Liver (tissue), 8 donors: ENCODE measurements at regions not wholly inside any gene's neighbourhood (a gene's known extent, or its start where the extent isn't known, plus 50 kb on each side); places are given as distances from the start of the nearest gene placed in this dataset.

Experiments
- DNase-seq: peaks from one replicate; pipeline ENCODE4 v3.0.0-alpha.2; 2017; ENCODE audit warnings: low spot score
- H3K27ac ChIP-seq, 2 donors: one replicate each; pipeline ENCODE4 v1.7.0; 2013; ENCODE audit warnings: inconsistent platforms in 2 of 2, low read length in 2 of 2, control low read depth in 1 of 2, low read depth in 1 of 2, mild to moderate bottlenecking in 1 of 2
- H3K27me3 ChIP-seq, 4 donors: one replicate each; pipeline versions ENCODE4 v1.6.1 to v1.7.0; 2013; ENCODE audit warnings: low read length in 3 of 4, inconsistent platforms in 1 of 4, mild to moderate bottlenecking in 1 of 4, moderate library complexity in 1 of 4; ENCODE audit not compliant: control insufficient read depth in 4 of 4, insufficient read depth in 4 of 4
- H3K36me3 ChIP-seq, 4 donors: one replicate each; pipeline versions ENCODE4 v1.6.1 to v1.7.0; 2013; ENCODE audit warnings: low read length in 3 of 4, mild to moderate bottlenecking in 3 of 4, low read depth in 1 of 4, moderate library complexity in 1 of 4; ENCODE audit not compliant: control insufficient read depth in 4 of 4, insufficient read depth in 3 of 4
- H3K4me1 ChIP-seq, 4 donors: one replicate each; pipeline versions ENCODE4 v1.6.1 to v1.7.0; 2013; ENCODE audit warnings: low read length in 3 of 4, mild to moderate bottlenecking in 3 of 4, moderate library complexity in 1 of 4; ENCODE audit not compliant: control insufficient read depth in 4 of 4, insufficient read depth in 4 of 4
- H3K4me3 ChIP-seq, 3 donors: one replicate each; pipeline versions ENCODE4 v1.6.1 to v1.7.0; 2013; ENCODE audit warnings: low read length in 3 of 3, control low read depth in 1 of 3, low read depth in 1 of 3, mild to moderate bottlenecking in 1 of 3
- H3K9ac ChIP-seq, 2 donors: one replicate each; pipeline ENCODE4 v1.7.0; 2013; ENCODE audit warnings: low read length in 2 of 2, mild to moderate bottlenecking in 2 of 2, moderate library complexity in 2 of 2, control low read depth in 1 of 2, low read depth in 1 of 2
- H3K9me3 ChIP-seq, 4 donors: one replicate each; pipeline versions ENCODE4 v1.6.1 to v1.7.0; 2013; ENCODE audit warnings: low read length in 3 of 4; ENCODE audit not compliant: control insufficient read depth in 4 of 4
- EGR1 ChIP-seq, 2 donors: IDR thresholded peaks; 2 replicates each; pipeline ENCODE4 v1.6.1; 2016 to 2018; ENCODE audit warnings: antibody characterized with exemption in 2 of 2, low read depth in 2 of 2
- FOXA1 ChIP-seq: IDR thresholded peaks from 2 replicates; pipeline ENCODE4 v1.6.1; 2016; ENCODE audit warnings: antibody characterized with exemption
- FOXA2 ChIP-seq: IDR thresholded peaks from 2 replicates; pipeline ENCODE4 v1.6.1; 2016; ENCODE audit warnings: antibody characterized with exemption
- GABPA ChIP-seq, 2 donors: IDR thresholded peaks in 1 of 2; conservative IDR thresholded peaks in 1 of 2; 2 replicates each; pipeline ENCODE4 v1.6.1; 2016; ENCODE audit warnings: antibody characterized with exemption in 2 of 2, mild to moderate bottlenecking in 1 of 2, moderate library complexity in 1 of 2
- HNF4A ChIP-seq, 2 donors: conservative IDR thresholded peaks; 2 replicates each; pipeline ENCODE4 v1.6.1; 2016; ENCODE audit warnings: antibody characterized with exemption in 2 of 2, mild to moderate bottlenecking in 2 of 2
- HNF4G ChIP-seq: IDR thresholded peaks from 2 replicates; pipeline ENCODE4 v1.6.1; 2016; ENCODE audit warnings: antibody characterized with exemption
- JUND ChIP-seq, 2 donors: IDR thresholded peaks; 2 replicates each; pipeline ENCODE4 v1.6.1; 2016; ENCODE audit warnings: antibody characterized with exemption in 2 of 2
- NR2F2 ChIP-seq: IDR thresholded peaks from 2 replicates; pipeline ENCODE4 v1.6.1; 2016; ENCODE audit warnings: antibody characterized with exemption
- RAD21 ChIP-seq, 2 donors: IDR thresholded peaks; 2 replicates each; pipeline ENCODE4 v1.6.1; 2016; ENCODE audit warnings: antibody characterized with exemption in 2 of 2, mild to moderate bottlenecking in 2 of 2
- RXRA ChIP-seq, 2 donors: IDR thresholded peaks; 2 replicates each; pipeline ENCODE4 v1.6.1; 2017 to 2018; ENCODE audit warnings: antibody characterized with exemption in 2 of 2, mild to moderate bottlenecking in 1 of 2
- SP1 ChIP-seq: IDR thresholded peaks from 2 replicates; pipeline ENCODE4 v1.6.1; 2018; ENCODE audit warnings: antibody characterized with exemption, mild to moderate bottlenecking
- TAF1 ChIP-seq: conservative IDR thresholded peaks from 2 replicates; pipeline ENCODE4 v1.6.1; 2016; ENCODE audit warnings: antibody characterized with exemption, mild to moderate bottlenecking
- YY1 ChIP-seq: IDR thresholded peaks from 2 replicates; pipeline ENCODE4 v1.6.1; 2016; ENCODE audit warnings: antibody characterized with exemption, mild to moderate bottlenecking
- whole genome bisulfite sequencing: extraction: QIAGEN DNeasy Blood & Tissue Kit; methylation state at CpG from one replicate; pipeline ENCODE4 v1.1.7; 2013; 5-methylcytosine and 5-hydroxymethylcytosine counted together
- TF ChIP-seq, protein P1 (sequence below): IDR thresholded peaks from 2 replicates; pipeline ENCODE4 v1.6.1; 2016; ENCODE audit warnings: antibody characterized with exemption
- TF ChIP-seq, protein P2 (sequence below): fragments of 150-350 bp; IDR thresholded peaks from 2 replicates; pipeline ENCODE4 v1.5.1; 2017; ENCODE audit warnings: improper control_type of control experiment, low read depth, low read length; ENCODE audit not compliant: missing input control
- TF ChIP-seq, protein P3 (sequence below): IDR thresholded peaks from 2 replicates; pipeline ENCODE4 v1.6.1; 2016; ENCODE audit warnings: antibody characterized with exemption
- TF ChIP-seq, protein P4 (sequence below): IDR thresholded peaks from 2 replicates; pipeline ENCODE4 v1.6.1; 2016; ENCODE audit warnings: antibody characterized with exemption
- TF ChIP-seq, protein P5 (sequence below): IDR thresholded peaks from 2 replicates; pipeline ENCODE4 v1.6.1; 2016; ENCODE audit warnings: antibody characterized with exemption, mild to moderate bottlenecking
- donor health status: healthy.
- donor health status: healthy.
- donor health status: healthy.
- donor health status: healthy.
- donor health status: healthy.

DNA sequence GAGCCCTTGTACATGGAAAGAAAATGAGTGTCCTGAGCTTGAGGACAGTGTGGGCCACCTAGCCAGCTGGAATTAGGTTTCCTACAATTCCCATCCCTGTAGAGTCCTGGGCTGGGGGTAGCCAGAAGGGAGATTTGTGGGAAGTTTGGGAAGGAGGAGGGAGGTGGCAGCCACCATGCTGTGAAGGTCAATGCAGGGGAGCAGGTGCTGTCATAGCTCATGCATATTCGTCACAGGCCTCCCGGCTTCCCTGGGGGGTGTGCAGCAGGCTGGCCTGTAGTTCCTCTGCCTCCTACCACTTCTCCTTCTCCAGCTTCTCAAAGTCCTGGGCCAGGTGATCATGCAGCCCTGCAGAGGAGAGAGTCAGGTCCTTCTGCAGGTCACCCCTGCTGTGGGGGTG lies 121.3 kb downstream of the TBX3 start:
- DNase-seq: no peak
- H3K4me1 ChIP-seq: no peaks in the 10 kb centered on the region
- peaks cover 0 to 2% (median 0%) of the 10 kb centered on the region in 4 donors for H3K27me3 ChIP-seq
- no peak overlapping the region for H3K4me3 ChIP-seq
- WGBS: 70% methylated on average over 2 of the region's 2 CpGs
- no peak overlapping the region for H3K27ac ChIP-seq
- no peaks in the 10 kb centered on the region for H3K36me3 ChIP-seq
- H3K9ac ChIP-seq: no peak overlapping the region
- no peaks in the 10 kb centered on the region for H3K9me3 ChIP-seq
- TF ChIP-seq YY1 (no peak), EGR1 (IDR thresholded peaks at IDR 0.05; ENCODE audit: low read depth in 2 of 2) (no peak), RXRA (IDR thresholded peaks at IDR 0.05) (no peak), SP1 (no peak), NR2F2 (no peak), HNF4A (conservative IDR thresholded peaks at IDR 0.05) (no peak), GABPA (IDR thresholded peaks at IDR 0.05 in 1 of 2, conservative IDR thresholded peaks at IDR 0.05 in 1 of 2) (no peak), JUND (IDR thresholded peaks at IDR 0.05) (no peak), HNF4G (no peak), RAD21 (IDR thresholded peaks at IDR 0.05) (no peak), FOXA1 (no peak), TAF1 (no peak), FOXA2 (no peak)
- TF ChIP-seq, protein P1, sequence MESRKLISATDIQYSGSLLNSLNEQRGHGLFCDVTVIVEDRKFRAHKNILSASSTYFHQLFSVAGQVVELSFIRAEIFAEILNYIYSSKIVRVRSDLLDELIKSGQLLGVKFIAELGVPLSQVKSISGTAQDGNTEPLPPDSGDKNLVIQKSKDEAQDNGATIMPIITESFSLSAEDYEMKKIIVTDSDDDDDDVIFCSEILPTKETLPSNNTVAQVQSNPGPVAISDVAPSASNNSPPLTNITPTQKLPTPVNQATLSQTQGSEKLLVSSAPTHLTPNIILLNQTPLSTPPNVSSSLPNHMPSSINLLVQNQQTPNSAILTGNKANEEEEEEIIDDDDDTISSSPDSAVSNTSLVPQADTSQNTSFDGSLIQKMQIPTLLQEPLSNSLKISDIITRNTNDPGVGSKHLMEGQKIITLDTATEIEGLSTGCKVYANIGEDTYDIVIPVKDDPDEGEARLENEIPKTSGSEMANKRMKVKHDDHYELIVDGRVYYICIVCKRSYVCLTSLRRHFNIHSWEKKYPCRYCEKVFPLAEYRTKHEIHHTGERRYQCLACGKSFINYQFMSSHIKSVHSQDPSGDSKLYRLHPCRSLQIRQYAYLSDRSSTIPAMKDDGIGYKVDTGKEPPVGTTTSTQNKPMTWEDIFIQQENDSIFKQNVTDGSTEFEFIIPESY: no peak
- TF ChIP-seq, protein P2, sequence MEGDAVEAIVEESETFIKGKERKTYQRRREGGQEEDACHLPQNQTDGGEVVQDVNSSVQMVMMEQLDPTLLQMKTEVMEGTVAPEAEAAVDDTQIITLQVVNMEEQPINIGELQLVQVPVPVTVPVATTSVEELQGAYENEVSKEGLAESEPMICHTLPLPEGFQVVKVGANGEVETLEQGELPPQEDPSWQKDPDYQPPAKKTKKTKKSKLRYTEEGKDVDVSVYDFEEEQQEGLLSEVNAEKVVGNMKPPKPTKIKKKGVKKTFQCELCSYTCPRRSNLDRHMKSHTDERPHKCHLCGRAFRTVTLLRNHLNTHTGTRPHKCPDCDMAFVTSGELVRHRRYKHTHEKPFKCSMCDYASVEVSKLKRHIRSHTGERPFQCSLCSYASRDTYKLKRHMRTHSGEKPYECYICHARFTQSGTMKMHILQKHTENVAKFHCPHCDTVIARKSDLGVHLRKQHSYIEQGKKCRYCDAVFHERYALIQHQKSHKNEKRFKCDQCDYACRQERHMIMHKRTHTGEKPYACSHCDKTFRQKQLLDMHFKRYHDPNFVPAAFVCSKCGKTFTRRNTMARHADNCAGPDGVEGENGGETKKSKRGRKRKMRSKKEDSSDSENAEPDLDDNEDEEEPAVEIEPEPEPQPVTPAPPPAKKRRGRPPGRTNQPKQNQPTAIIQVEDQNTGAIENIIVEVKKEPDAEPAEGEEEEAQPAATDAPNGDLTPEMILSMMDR: no peak
- TF ChIP-seq, protein P3, sequence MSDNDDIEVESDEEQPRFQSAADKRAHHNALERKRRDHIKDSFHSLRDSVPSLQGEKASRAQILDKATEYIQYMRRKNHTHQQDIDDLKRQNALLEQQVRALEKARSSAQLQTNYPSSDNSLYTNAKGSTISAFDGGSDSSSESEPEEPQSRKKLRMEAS: no peak
- TF ChIP-seq, protein P4, sequence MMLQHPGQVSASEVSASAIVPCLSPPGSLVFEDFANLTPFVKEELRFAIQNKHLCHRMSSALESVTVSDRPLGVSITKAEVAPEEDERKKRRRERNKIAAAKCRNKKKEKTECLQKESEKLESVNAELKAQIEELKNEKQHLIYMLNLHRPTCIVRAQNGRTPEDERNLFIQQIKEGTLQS: no peak
- TF ChIP-seq, protein P5, sequence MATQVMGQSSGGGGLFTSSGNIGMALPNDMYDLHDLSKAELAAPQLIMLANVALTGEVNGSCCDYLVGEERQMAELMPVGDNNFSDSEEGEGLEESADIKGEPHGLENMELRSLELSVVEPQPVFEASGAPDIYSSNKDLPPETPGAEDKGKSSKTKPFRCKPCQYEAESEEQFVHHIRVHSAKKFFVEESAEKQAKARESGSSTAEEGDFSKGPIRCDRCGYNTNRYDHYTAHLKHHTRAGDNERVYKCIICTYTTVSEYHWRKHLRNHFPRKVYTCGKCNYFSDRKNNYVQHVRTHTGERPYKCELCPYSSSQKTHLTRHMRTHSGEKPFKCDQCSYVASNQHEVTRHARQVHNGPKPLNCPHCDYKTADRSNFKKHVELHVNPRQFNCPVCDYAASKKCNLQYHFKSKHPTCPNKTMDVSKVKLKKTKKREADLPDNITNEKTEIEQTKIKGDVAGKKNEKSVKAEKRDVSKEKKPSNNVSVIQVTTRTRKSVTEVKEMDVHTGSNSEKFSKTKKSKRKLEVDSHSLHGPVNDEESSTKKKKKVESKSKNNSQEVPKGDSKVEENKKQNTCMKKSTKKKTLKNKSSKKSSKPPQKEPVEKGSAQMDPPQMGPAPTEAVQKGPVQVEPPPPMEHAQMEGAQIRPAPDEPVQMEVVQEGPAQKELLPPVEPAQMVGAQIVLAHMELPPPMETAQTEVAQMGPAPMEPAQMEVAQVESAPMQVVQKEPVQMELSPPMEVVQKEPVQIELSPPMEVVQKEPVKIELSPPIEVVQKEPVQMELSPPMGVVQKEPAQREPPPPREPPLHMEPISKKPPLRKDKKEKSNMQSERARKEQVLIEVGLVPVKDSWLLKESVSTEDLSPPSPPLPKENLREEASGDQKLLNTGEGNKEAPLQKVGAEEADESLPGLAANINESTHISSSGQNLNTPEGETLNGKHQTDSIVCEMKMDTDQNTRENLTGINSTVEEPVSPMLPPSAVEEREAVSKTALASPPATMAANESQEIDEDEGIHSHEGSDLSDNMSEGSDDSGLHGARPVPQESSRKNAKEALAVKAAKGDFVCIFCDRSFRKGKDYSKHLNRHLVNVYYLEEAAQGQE: no peak
